DND-41 (cell line): ENCODE measurements at regions not wholly inside any gene's neighbourhood (a gene's known extent, or its start where the extent isn't known, plus 50 kb on each side); places are given as distances from the start of the nearest gene placed in this dataset.

Experiments used
- ATAC-seq: fragments of 200-7000 bp; cut with Tn5 transposase; 3 replicates; pipeline ENCODE4 v1.9.1; 2021; ENCODE audit warnings: low read depth; ENCODE audit not compliant: insufficient read depth
- DNase-seq: peaks from one replicate; pipeline ENCODE4 v3.0.0-alpha.2; 2020
- H2AFZ ChIP-seq: 2 replicates; pipeline ENCODE4 v1.6.0; 2012; ENCODE audit warnings: low read depth, low read length
- H3K27ac ChIP-seq: 2 replicates; pipeline ENCODE4 v1.5.1; 2012; ENCODE audit warnings: low read length, inconsistent platforms
- H3K27me3 ChIP-seq: fragments of 200-600 bp; sonication (generic); 2 replicates; pipeline ENCODE4 v1.6.0; 2012; ENCODE audit warnings: low read length, mild to moderate bottlenecking, inconsistent platforms; ENCODE audit not compliant: insufficient read depth, poor library complexity
- H3K36me3 ChIP-seq: 2 replicates; pipeline ENCODE4 v1.5.1; 2012; ENCODE audit warnings: low read length, inconsistent platforms; ENCODE audit not compliant: insufficient read depth
- H3K4me1 ChIP-seq: 2 replicates; pipeline ENCODE4 v1.5.1; 2012; ENCODE audit warnings: mild to moderate bottlenecking, low read length; ENCODE audit not compliant: insufficient read depth
- H3K4me2 ChIP-seq: 2 replicates; pipeline ENCODE4 v1.6.0; 2012; ENCODE audit warnings: mild to moderate bottlenecking, moderate library complexity, low read length, inconsistent platforms; ENCODE audit not compliant: insufficient read depth
- H3K4me3 ChIP-seq, 2 experiments: fragments of 200-600 bp in 1 of 2; shearing (Covaris generic) in 1 of 2; 2 replicates each; pipeline ENCODE4 v1.5.1; 2012 to 2016; ENCODE audit warnings: inconsistent platforms in 2 of 2, low read length in 2 of 2, mild to moderate bottlenecking in 2 of 2, low read depth in 1 of 2, moderate library complexity in 1 of 2
- H3K79me2 ChIP-seq: 2 replicates; pipeline ENCODE4 v1.6.0; 2012; ENCODE audit warnings: low read length, inconsistent platforms; ENCODE audit not compliant: insufficient read depth
- H3K9ac ChIP-seq: 2 replicates; pipeline ENCODE4 v1.6.0; 2012; ENCODE audit warnings: low read depth, mild to moderate bottlenecking, inconsistent platforms, low read length, moderate library complexity
- H3K9me3 ChIP-seq: 2 replicates; pipeline ENCODE4 v1.5.1; 2012; ENCODE audit warnings: low read length, moderate library complexity, mild to moderate bottlenecking, inconsistent platforms; ENCODE audit not compliant: insufficient read depth, severe bottlenecking
- H4K20me1 ChIP-seq: 2 replicates; pipeline ENCODE4 v1.6.0; 2012; ENCODE audit warnings: low read length; ENCODE audit not compliant: insufficient read depth
- CTCF ChIP-seq: IDR thresholded peaks from 2 replicates; pipeline ENCODE4 v1.5.1; 2012; ENCODE audit warnings: borderline replicate concordance, low read length, moderate library complexity, mild to moderate bottlenecking; ENCODE audit not compliant: poor library complexity, severe bottlenecking; ENCODE audit errors: extremely low read depth
- EZH2 ChIP-seq: IDR thresholded peaks from 3 replicates; pipeline ENCODE4 v1.6.1; 2012; ENCODE audit warnings: borderline replicate concordance, low read depth, mild to moderate bottlenecking, moderate library complexity, low read length, inconsistent platforms; ENCODE audit not compliant: severe bottlenecking

GRCh38 chr3:180282386-180282785 is 245.6 kb upstream of the PEX5L start:
- DNase-seq (no peak), ATAC-seq (no peak)
- TF ChIP-seq CTCF (no peak), EZH2 (no peak)
- Histone ChIP-seq H2AFZ (no peak overlapping the region), H3K27me3 (no peaks in the 10 kb centered on the region), H3K4me2 (no peak overlapping the region), H3K9me3 (no peaks in the 10 kb centered on the region), H3K9ac (no peak overlapping the region), H3K4me1 (no peaks in the 10 kb centered on the region), H3K27ac (no peak overlapping the region), H3K4me3 (no peak overlapping the region), H4K20me1 (no peaks in the 10 kb centered on the region), H3K79me2 (no peaks in the 10 kb centered on the region), H3K36me3 (no peaks in the 10 kb centered on the region)

- H3K27ac ChIP-seq = no peak overlapping the region
- no peak overlapping the region for H3K9ac ChIP-seq
- H3K36me3 ChIP-seq = no peaks in the 10 kb centered on the region
- H3K4me3 ChIP-seq = no peak overlapping the region
- DNase-seq (no peak), ATAC-seq (no peak)
- no peaks in the 10 kb centered on the region for H3K4me1 ChIP-seq
- H3K79me2 ChIP-seq = no peaks in the 10 kb centered on the region
- TF ChIP-seq CTCF (no peak), EZH2 (no peak)
- no peak overlapping the region for H2AFZ ChIP-seq
- no peaks in the 10 kb centered on the region for H4K20me1 ChIP-seq
- H3K27me3 ChIP-seq = no peaks in the 10 kb centered on the region
- H3K4me2 ChIP-seq = no peak overlapping the region
- no peaks in the 10 kb centered on the region for H3K9me3 ChIP-seq
Observed at GRCh38 chr3:180283251-180283650, 246.5 kb upstream of the PEX5L start.

GRCh38 chr3:180284331-180285110 is 247.8 kb upstream of the PEX5L start:
- Histone ChIP-seq H3K36me3 (no peaks in the 10 kb centered on the region), H4K20me1 (no peaks in the 10 kb centered on the region), H3K27me3 (no peaks in the 10 kb centered on the region), H2AFZ (no peak overlapping the region), H3K9me3 (no peaks in the 10 kb centered on the region), H3K9ac (no peak overlapping the region), H3K4me3 (no peak overlapping the region), H3K27ac (no peak overlapping the region), H3K79me2 (no peaks in the 10 kb centered on the region), H3K4me1 (no peaks in the 10 kb centered on the region), H3K4me2 (no peak overlapping the region)
- no peak for TF ChIP-seq EZH2
- no peak for TF ChIP-seq CTCF
- ATAC-seq (no peak), DNase-seq (no peak)
